Small intestine (tissue), 7 donors: ENCODE measurements at regions not wholly inside any gene's neighbourhood (a gene's known extent, or its start where the extent isn't known, plus 50 kb on each side); places are given as distances from the start of the nearest gene placed in this dataset.

Source experiments
- DNase-seq, 2 donors: peaks; one replicate each; pipeline versions ENCODE4 v3.0.0 to v3.0.0-alpha.2; 2013
- FAIRE-seq: peaks from 2 replicates; lab custom pipeline; 2012; peaks lifted over from hg19 to GRCh38; lab: Jason Lieb, UNC
- H3K27ac ChIP-seq, 3 donors: one replicate each; pipeline ENCODE4 v1.5.1; 2013; ENCODE audit warnings: low read length in 2 of 3, mild to moderate bottlenecking in 2 of 3, control low read depth in 1 of 3, inconsistent platforms in 1 of 3, low read depth in 1 of 3, moderate library complexity in 1 of 3
- H3K27me3 ChIP-seq, 3 donors: one replicate each; pipeline ENCODE4 v1.6.1; 2013; ENCODE audit warnings: low read length in 3 of 3, inconsistent platforms in 1 of 3; ENCODE audit not compliant: control insufficient read depth in 3 of 3, insufficient read depth in 3 of 3
- H3K36me3 ChIP-seq, 3 donors: one replicate each; pipeline ENCODE4 v1.6.1; 2013; ENCODE audit warnings: low read length in 3 of 3, inconsistent platforms in 1 of 3, low read depth in 1 of 3, mild to moderate bottlenecking in 1 of 3, moderate library complexity in 1 of 3; ENCODE audit not compliant: control insufficient read depth in 3 of 3, insufficient read depth in 2 of 3
- H3K4me1 ChIP-seq, 3 donors: one replicate each; pipeline ENCODE4 v1.6.1; 2013; ENCODE audit warnings: low read length in 2 of 3, inconsistent platforms in 1 of 3, low read depth in 1 of 3, mild to moderate bottlenecking in 1 of 3, moderate library complexity in 1 of 3; ENCODE audit not compliant: control insufficient read depth in 3 of 3, insufficient read depth in 2 of 3
- H3K4me3 ChIP-seq, 3 donors: one replicate each; pipeline ENCODE4 v1.5.1; 2013; ENCODE audit warnings: low read length in 3 of 3, control low read depth in 1 of 3, inconsistent platforms in 1 of 3, low read depth in 1 of 3, mild to moderate bottlenecking in 1 of 3, moderate library complexity in 1 of 3
- H3K9me3 ChIP-seq, 2 donors: one replicate each; pipeline ENCODE4 v1.6.1; 2013; ENCODE audit warnings: low read depth in 1 of 2, low read length in 1 of 2; ENCODE audit not compliant: control insufficient read depth in 2 of 2, insufficient read depth in 1 of 2
- WGBS, 3 donors: extraction: QIAGEN DNeasy Blood & Tissue Kit; methylation state at CpG; one replicate each; pipeline ENCODE4 v1.1.7; 2013; 5-methylcytosine and 5-hydroxymethylcytosine counted together
- donor health status: healthy with polysubstance abuse.
- donor health status: control.
- donor health status: control.
- donor health status: Bipolar disorder and iron deficiency.
- donor health status: healthy.

DNA sequence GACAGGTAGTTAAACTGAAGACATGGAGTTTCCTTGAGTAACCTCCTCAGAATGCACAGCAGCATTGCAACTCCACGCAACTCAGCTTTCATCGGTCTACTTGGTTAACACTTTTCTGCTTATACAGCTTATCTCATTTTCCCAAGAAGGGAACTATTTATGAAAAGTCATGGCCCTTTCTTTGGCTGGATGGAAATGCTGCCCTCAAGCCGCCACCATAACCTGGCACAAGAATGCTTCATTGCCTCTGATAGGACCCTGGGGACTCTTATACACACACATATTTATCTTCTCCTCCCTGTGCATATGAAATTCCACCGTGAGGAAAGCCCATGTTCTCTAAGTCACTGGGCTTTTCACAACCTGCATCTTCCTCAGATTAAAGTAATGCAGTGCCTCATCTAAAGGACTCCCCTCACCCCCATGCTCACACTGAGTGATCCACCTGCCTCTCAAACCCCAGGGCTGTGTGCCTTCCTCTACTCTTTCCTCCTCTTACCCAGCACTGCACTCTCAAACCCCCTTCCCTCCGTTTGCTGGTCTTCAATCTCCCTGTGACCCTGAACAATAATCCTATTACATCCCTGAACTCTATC lies 192.0 kb upstream of the HNRNPA3 start:
- H3K27ac ChIP-seq, result no peak overlapping the region
- no peaks in the 10 kb centered on the region for H3K4me1 ChIP-seq
- no peak for DNase-seq
- H3K27me3 ChIP-seq, result peaks cover 0 to 11% (median 0%) of the 10 kb centered on the region in 3 donors
- no peaks in the 10 kb centered on the region for H3K36me3 ChIP-seq
- WGBS, 3 donors, result 77 to 84% (median 77%) methylated on average over 5 of the region's 5 CpGs
- H3K4me3 ChIP-seq, result no peak overlapping the region
- no peak for FAIRE-seq
- no peaks in the 10 kb centered on the region for H3K9me3 ChIP-seq

DNA sequence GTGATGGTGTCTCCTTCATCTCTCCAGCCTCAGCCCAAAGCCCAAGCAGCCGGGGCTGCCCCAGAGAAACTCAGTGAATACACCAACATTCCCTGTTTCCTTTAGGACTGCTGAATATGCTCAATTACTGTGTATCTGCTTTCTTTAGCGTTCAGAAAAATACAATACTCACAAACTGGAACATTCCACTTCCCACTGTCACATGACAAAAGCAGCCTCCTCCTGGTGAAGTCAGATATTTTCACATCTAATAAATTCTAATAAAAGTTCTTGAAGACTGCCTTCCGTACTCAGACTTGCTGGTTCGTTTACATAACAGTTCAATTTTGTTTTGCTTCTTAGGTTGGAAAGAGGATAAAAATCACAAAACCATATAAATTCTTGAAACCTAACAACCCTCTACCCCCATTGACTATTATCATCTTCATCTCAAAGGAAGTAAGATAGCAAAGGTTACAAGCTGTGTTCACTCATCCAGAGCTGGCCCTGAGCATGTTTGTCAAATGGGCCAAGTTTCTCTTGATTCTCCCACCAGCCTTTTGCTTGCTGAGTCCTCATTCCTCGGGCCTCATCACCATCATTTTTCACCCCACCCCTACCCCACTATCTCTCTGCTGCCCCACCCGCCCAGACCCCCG lies 190.8 kb upstream of the HNRNPA3 start:
- 65 to 80% (median 78%) methylated on average over 7 of the region's 7 CpGs for WGBS, 3 donors
- no peak overlapping the region for H3K27ac ChIP-seq
- no peaks in the 10 kb centered on the region for H3K9me3 ChIP-seq
- no peaks in the 10 kb centered on the region for H3K4me1 ChIP-seq
- DNase-seq (no peak), FAIRE-seq (no peak)
- no peak overlapping the region for H3K4me3 ChIP-seq
- no peaks in the 10 kb centered on the region for H3K36me3 ChIP-seq
- H3K27me3 ChIP-seq, result peaks cover 0 to 16% (median 0%) of the 10 kb centered on the region in 3 donors

DNA sequence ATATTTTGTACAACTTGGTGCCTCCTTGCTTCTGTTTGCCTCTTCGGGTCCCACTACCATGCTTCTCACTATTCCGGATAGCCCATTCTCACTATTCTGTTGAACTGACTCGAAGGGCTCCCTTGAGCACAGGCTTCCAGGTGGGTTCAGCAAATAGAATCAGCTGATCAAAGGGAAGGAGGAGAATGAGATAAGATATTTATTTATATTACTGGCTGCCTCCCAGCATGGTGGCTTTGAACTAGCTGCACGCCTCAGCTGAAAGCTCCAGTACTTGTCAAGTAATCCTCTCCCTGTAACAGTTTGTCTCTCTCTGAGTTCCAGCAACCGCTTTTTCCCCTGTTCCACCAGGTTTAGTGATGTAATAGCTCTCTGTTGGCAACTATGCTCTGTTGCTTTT lies 187.8 kb upstream of the HNRNPA3 start:
- no peak for DNase-seq
- no peak overlapping the region for H3K4me3 ChIP-seq
- H3K27me3 ChIP-seq, result peaks cover 0 to 13% (median 0%) of the 10 kb centered on the region in 3 donors
- H3K36me3 ChIP-seq, result no peaks in the 10 kb centered on the region
- H3K4me1 ChIP-seq, result no peaks in the 10 kb centered on the region
- H3K27ac ChIP-seq, result no peak overlapping the region
- WGBS, 3 donors, result 35 to 73% (median 59%) methylated on average over 5 of the region's 5 CpGs
- no peak for FAIRE-seq
- H3K9me3 ChIP-seq, result no peaks in the 10 kb centered on the region

DNA sequence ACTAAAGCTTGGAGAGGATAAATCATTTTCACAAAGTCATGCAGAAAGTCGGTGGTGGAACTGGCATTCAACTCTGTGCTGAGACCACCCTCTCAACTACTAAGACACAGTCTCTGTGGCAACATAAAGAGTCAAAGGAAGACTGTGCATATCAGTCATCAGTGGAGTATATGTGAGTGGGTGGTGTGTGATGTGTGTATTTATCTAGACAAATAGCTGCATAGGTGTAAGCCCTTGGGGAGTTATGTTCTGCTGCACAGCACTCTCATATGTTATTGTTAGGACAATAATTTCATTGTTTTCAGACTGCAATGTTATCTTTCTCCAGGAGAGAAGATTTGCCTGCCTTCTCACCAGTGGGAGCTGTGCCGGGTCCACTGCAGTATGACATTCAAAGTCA lies 186.3 kb upstream of the HNRNPA3 start:
- peaks cover 0 to 20% (median 0%) of the 10 kb centered on the region in 3 donors for H3K27me3 ChIP-seq
- 58 to 72% (median 72%) methylated on average over 2 of the region's 2 CpGs for WGBS, 3 donors

DNA sequence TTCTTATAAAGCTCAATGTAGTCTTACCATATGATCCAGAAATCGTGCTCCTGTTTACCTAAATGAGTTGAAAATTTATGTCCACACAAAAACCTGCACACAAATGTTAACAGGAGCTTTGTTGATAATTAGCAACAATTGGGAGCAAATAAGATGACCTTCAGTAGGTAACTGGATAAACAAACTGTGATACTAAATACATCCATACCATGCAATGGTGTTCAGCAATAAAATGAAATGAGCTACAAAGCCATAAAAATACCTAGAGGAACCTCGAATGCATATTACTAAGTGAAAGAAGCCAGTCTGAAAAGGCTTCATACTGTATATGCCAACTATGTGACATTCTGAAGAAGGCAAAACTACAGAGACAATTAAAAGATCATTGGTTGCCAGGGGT lies 185.6 kb upstream of the HNRNPA3 start:
- DNase-seq (no peak), FAIRE-seq (no peak)
- H3K9me3 ChIP-seq, result no peaks in the 10 kb centered on the region
- WGBS, 3 donors, result 43 to 63% (median 43%) methylated on average over 2 of the region's 2 CpGs
- H3K36me3 ChIP-seq, result no peaks in the 10 kb centered on the region
- H3K27ac ChIP-seq, result no peak overlapping the region
- peaks cover 0 to 26% (median 0%) of the 10 kb centered on the region in 3 donors for H3K27me3 ChIP-seq
- no peak overlapping the region for H3K4me3 ChIP-seq
- H3K4me1 ChIP-seq, result no peaks in the 10 kb centered on the region

More for the DNA sequence above, 186.3 kb upstream of the HNRNPA3 start:
- Histone ChIP-seq H3K9me3 (no peaks in the 10 kb centered on the region), H3K4me3 (no peak overlapping the region), H3K4me1 (no peaks in the 10 kb centered on the region), H3K27ac (no peak overlapping the region), H3K36me3 (no peaks in the 10 kb centered on the region)
- FAIRE-seq (no peak), DNase-seq (no peak)

DNA sequence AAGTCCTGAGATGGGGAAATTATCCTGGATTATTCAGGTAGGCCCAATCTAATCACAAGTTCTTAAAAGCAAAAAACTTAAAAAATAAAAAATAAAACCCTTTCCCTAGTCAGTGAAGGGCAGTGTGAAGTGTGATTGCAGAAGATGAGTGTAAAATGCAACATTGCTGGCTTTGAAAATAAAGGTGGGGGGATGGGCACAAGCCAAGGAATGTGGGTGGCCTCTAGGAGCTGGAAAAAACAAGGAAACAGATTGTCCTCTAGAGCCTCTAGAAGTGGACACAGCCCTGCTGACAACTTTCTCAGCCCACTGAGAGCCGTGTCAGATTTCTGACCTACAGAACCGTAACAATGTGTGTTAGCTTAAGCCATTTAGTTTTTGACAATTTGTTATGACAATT lies 184.3 kb upstream of the HNRNPA3 start:
- no peak overlapping the region for H3K4me3 ChIP-seq
- H3K4me1 ChIP-seq, result no peaks in the 10 kb centered on the region
- H3K27me3 ChIP-seq, result peaks cover 0 to 26% (median 0%) of the 10 kb centered on the region in 3 donors
- WGBS, 3 donors, result 83 to 97% (median 85%) methylated on average over 2 of the region's 2 CpGs
- DNase-seq (no peak), FAIRE-seq (no peak)
- H3K36me3 ChIP-seq, result no peaks in the 10 kb centered on the region
- no peaks in the 10 kb centered on the region for H3K9me3 ChIP-seq
- H3K27ac ChIP-seq, result no peak overlapping the region

DNA sequence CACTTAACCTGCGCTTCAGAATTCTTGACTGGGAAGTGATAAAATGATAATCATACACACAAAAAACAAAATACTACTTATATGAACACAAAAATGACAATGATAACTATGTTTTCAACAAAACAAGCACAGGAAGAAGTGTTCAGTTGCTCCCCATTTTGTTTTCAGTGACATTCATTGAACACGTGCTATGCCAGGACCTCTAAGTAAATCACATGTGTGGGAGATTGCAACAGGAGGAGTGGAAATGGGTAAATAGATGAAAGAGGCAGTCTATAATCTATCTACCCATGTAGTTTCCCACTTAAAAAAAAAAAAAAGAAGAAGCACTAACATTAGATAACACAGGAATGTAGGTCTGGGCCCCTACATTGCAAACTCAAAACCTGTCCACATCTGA lies 183.5 kb upstream of the HNRNPA3 start:
- H3K36me3 ChIP-seq, result no peaks in the 10 kb centered on the region
- peaks cover 0 to 26% (median 0%) of the 10 kb centered on the region in 3 donors for H3K27me3 ChIP-seq
- WGBS, 3 donors, result 91 to 97% (median 96%) methylated on average over 2 of the region's 2 CpGs
- no peak for DNase-seq
- no peak overlapping the region for H3K4me3 ChIP-seq
- no peaks in the 10 kb centered on the region for H3K9me3 ChIP-seq
- no peak for FAIRE-seq
- H3K27ac ChIP-seq, result no peak overlapping the region
- H3K4me1 ChIP-seq, result no peaks in the 10 kb centered on the region

DNA sequence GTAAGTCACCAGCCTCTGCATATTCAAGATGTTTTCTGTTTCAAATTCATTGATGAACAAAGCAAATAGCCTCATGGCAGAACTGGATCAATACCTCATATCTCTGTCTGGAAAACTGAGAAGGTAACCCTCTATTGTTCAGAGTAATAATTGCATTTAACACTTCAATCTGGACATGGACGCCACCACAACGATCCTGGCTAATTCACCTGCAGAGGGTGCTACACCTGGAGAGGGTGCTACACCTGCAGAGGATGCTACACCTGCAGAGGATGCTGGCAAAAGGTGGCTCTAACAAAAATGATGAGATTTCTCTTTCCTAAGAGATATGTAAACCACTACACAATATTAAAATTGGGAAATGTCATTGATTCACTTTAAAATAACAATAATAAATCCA lies 183.1 kb upstream of the HNRNPA3 start:
- H3K9me3 ChIP-seq, result no peaks in the 10 kb centered on the region
- peaks cover 0 to 28% (median 0%) of the 10 kb centered on the region in 3 donors for H3K27me3 ChIP-seq
- H3K36me3 ChIP-seq, result no peaks in the 10 kb centered on the region
- no peak for FAIRE-seq
- peak; percentile 18 to 35 for DNase-seq
- H3K27ac ChIP-seq, result no peak overlapping the region
- WGBS, 3 donors, result 13 to 48% (median 27%) methylated on average over 2 of the region's 2 CpGs
- no peaks in the 10 kb centered on the region for H3K4me1 ChIP-seq
- H3K4me3 ChIP-seq, result no peak overlapping the region
